Neuronal stem cell (in vitro differentiated cells): ENCODE measurements at regions not wholly inside any gene's neighbourhood (a gene's known extent, or its start where the extent isn't known, plus 50 kb on each side); places are given as distances from the start of the nearest gene placed in this dataset.

ENCODE experiments used
- DNase-seq: peaks from one replicate; pipeline ENCODE4 v3.0.0-alpha.2; 2013; ENCODE audit warnings: low spot score
- H2AFZ ChIP-seq: one replicate; pipeline ENCODE4 v1.6.1; 2013; ENCODE audit warnings: mild to moderate bottlenecking, low read length, inconsistent platforms
- H2AK5ac ChIP-seq: 2 replicates; pipeline ENCODE4 v1.6.1; 2013; ENCODE audit warnings: low read depth, mild to moderate bottlenecking, inconsistent platforms, low read length, moderate library complexity, mixed read lengths
- H2BK120ac ChIP-seq: 2 replicates; pipeline ENCODE4 v1.6.1; 2013; ENCODE audit warnings: low read depth, mild to moderate bottlenecking, inconsistent platforms, low read length, moderate library complexity, mixed read lengths
- H2BK12ac ChIP-seq: one replicate; pipeline ENCODE4 v1.6.1; 2013; ENCODE audit warnings: low read length, inconsistent platforms
- H2BK15ac ChIP-seq: 2 replicates; pipeline ENCODE4 v1.6.1; 2013; ENCODE audit warnings: mild to moderate bottlenecking, low read length, inconsistent platforms, mixed read lengths
- H2BK5ac ChIP-seq: one replicate; pipeline ENCODE4 v1.6.1; 2013; ENCODE audit warnings: inconsistent platforms, mild to moderate bottlenecking, low read length, moderate library complexity
- H3K14ac ChIP-seq: one replicate; pipeline ENCODE4 v1.6.1; 2013; ENCODE audit warnings: low read length, inconsistent platforms
- H3K18ac ChIP-seq: 2 replicates; pipeline ENCODE4 v1.6.1; 2013; ENCODE audit warnings: low read length, inconsistent platforms
- H3K23ac ChIP-seq: 2 replicates; pipeline ENCODE4 v1.6.1; 2013; ENCODE audit warnings: low read depth, mild to moderate bottlenecking, mixed read lengths, low read length, inconsistent platforms; ENCODE audit not compliant: poor library complexity
- H3K27ac ChIP-seq: replicated peaks from 3 replicates; pipeline ENCODE4 v1.5.1; 2013; ENCODE audit warnings: low read length, inconsistent platforms
- H3K27me3 ChIP-seq, 3 experiments: 2 replicates each; pipeline ENCODE4 v1.6.1; 2013; ENCODE audit warnings: low read length in 3 of 3, mild to moderate bottlenecking in 2 of 3, inconsistent platforms in 1 of 3, low read depth in 1 of 3, mixed read lengths in 1 of 3, moderate library complexity in 1 of 3; ENCODE audit not compliant: control insufficient read depth in 3 of 3, insufficient read depth in 3 of 3
- H3K36me3 ChIP-seq, 2 donors: replicated peaks in 1 of 2; 2 replicates each; pipeline ENCODE4 v1.6.1; 2013; ENCODE audit warnings: low read length in 2 of 2; ENCODE audit not compliant: control insufficient read depth in 2 of 2, insufficient read depth in 2 of 2
- H3K4ac ChIP-seq: 2 replicates; pipeline ENCODE4 v1.6.1; 2013; ENCODE audit warnings: inconsistent platforms, mild to moderate bottlenecking, low read length, moderate library complexity
- H3K4me1 ChIP-seq, 2 donors: 1 replicate in 1 of 2; 2 replicates in 1 of 2; pipeline ENCODE4 v1.6.1; 2013; ENCODE audit warnings: low read length in 2 of 2, low read depth in 1 of 2; ENCODE audit not compliant: control insufficient read depth in 2 of 2, insufficient read depth in 1 of 2
- H3K4me2 ChIP-seq: one replicate; pipeline ENCODE4 v1.6.1; 2013; ENCODE audit warnings: mild to moderate bottlenecking, low read length, inconsistent platforms; ENCODE audit not compliant: insufficient read depth, poor library complexity, severe bottlenecking
- H3K4me3 ChIP-seq, 2 donors: 2 replicates each; pipeline ENCODE4 v1.5.1; 2013; ENCODE audit warnings: low read length in 2 of 2, mild to moderate bottlenecking in 2 of 2, inconsistent platforms in 1 of 2, moderate library complexity in 1 of 2
- H3K79me1 ChIP-seq: one replicate; pipeline ENCODE4 v1.6.1; 2013; ENCODE audit warnings: low read depth, mild to moderate bottlenecking, inconsistent platforms, low read length, moderate library complexity
- H3K9ac ChIP-seq: one replicate; pipeline ENCODE4 v1.6.1; 2013; ENCODE audit warnings: mild to moderate bottlenecking, low read depth, low read length, inconsistent platforms; ENCODE audit not compliant: poor library complexity
- H3K9me3 ChIP-seq, 2 donors: replicated peaks in 1 of 2; 2 replicates each; pipeline versions ENCODE3 to v1.6.1; 2013; ENCODE audit warnings: low read length in 2 of 2, mild to moderate bottlenecking in 2 of 2, inconsistent platforms in 1 of 2, low read depth in 1 of 2, mixed read lengths in 1 of 2, moderate library complexity in 1 of 2; ENCODE audit not compliant: control insufficient read depth in 2 of 2, insufficient read depth in 1 of 2
- H4K8ac ChIP-seq: one replicate; pipeline ENCODE4 v1.6.1; 2013; ENCODE audit warnings: low read depth, mild to moderate bottlenecking, inconsistent platforms, low read length, moderate library complexity
- H4K91ac ChIP-seq: one replicate; pipeline ENCODE4 v1.6.1; 2013; ENCODE audit warnings: low read length, low read depth, mild to moderate bottlenecking, inconsistent platforms; ENCODE audit not compliant: poor library complexity
- WGBS, 2 donors: extraction: QIAGEN DNeasy Blood & Tissue Kit; methylation state at CpG; one replicate each; pipeline ENCODE4 v1.1.7; 2013; ENCODE audit warnings: missing lambda C conversion rate in 2 of 2, mixed read lengths in 1 of 2; ENCODE audit not compliant: insufficient read length in 2 of 2, insufficient replicate concordance in 1 of 2; ENCODE audit errors: extremely low coverage in 2 of 2; 5-methylcytosine and 5-hydroxymethylcytosine counted together

- Histone ChIP-seq H3K23ac (no peak overlapping the region), H3K9ac (peak overlapping the region; percentile 6), H4K8ac (no peak overlapping the region), H2BK15ac (no peak overlapping the region), H3K79me1 (no peaks in the 10 kb centered on the region), H4K91ac (no peak overlapping the region), H2BK120ac (no peak overlapping the region), H3K27me3 (no peaks in the 10 kb centered on the region), H3K9me3 (no peaks in the 10 kb centered on the region), H2AK5ac (peak overlapping the region; percentile 22), H2AFZ (no peak overlapping the region), H3K4me1 (peaks cover 0 to 4% of the 10 kb centered on the region in 2 donors), H3K18ac (peak overlapping the region; percentile 49), H3K36me3 (no peaks in the 10 kb centered on the region), H3K4ac (no peak overlapping the region), H2BK12ac (no peak overlapping the region), H3K4me3 (no peak overlapping the region), H3K4me2 (no peak overlapping the region), H2BK5ac (no peak overlapping the region), H3K27ac (no peak overlapping the region), H3K14ac (no peak overlapping the region)
- WGBS, 2 donors, result no CpG with 5 or more reads among the region's 4 CpGs
- no peak for DNase-seq
Measured at GRCh38 chr5:56527174-56527573, 288.2 kb upstream of the MAP3K1 start.

GRCh38 chr5:56525113-56525512 is 290.2 kb upstream of the MAP3K1 start:
- H4K8ac ChIP-seq, result no peak overlapping the region
- WGBS, 2 donors, result no CpG with 5 or more reads among the region's 3 CpGs

GRCh38 chr5:56523790-56524575 is 290.9 kb upstream of the ANKRD55 start:
- Histone ChIP-seq H4K91ac (no peak overlapping the region), H3K4me2 (no peak overlapping the region), H4K8ac (no peak overlapping the region), H3K23ac (no peak overlapping the region), H3K9me3 (no peaks in the 10 kb centered on the region), H2BK15ac (no peak overlapping the region), H2AFZ (no peak overlapping the region), H2BK5ac (no peak overlapping the region), H3K18ac (no peak overlapping the region), H3K4me3 (no peak overlapping the region), H3K14ac (no peak overlapping the region), H3K9ac (no peak overlapping the region), H3K4me1 (peaks cover 0 to 4% of the 10 kb centered on the region in 2 donors), H2AK5ac (no peak overlapping the region), H2BK120ac (no peak overlapping the region), H2BK12ac (no peak overlapping the region), H3K4ac (no peak overlapping the region), H3K36me3 (no peaks in the 10 kb centered on the region), H3K79me1 (no peaks in the 10 kb centered on the region), H3K27ac (no peak overlapping the region), H3K27me3 (no peaks in the 10 kb centered on the region)
- no peak for DNase-seq
- no CpG with 5 or more reads among the region's 6 CpGs for WGBS, 2 donors

More at GRCh38 chr5:56525113-56525512, 290.2 kb upstream of the MAP3K1 start:
- Histone ChIP-seq H4K91ac (no peak overlapping the region), H3K4me2 (no peak overlapping the region), H3K27me3 (no peaks in the 10 kb centered on the region), H3K23ac (no peak overlapping the region), H3K79me1 (no peaks in the 10 kb centered on the region), H3K9ac (no peak overlapping the region), H2AK5ac (no peak overlapping the region), H2AFZ (no peak overlapping the region), H2BK120ac (no peak overlapping the region), H3K4ac (no peak overlapping the region), H2BK5ac (no peak overlapping the region), H3K14ac (no peak overlapping the region), H3K4me3 (no peak overlapping the region), H2BK15ac (no peak overlapping the region), H3K4me1 (peaks cover 0 to 4% of the 10 kb centered on the region in 2 donors), H3K36me3 (no peaks in the 10 kb centered on the region), H3K18ac (no peak overlapping the region), H3K9me3 (no peaks in the 10 kb centered on the region), H3K27ac (no peak overlapping the region), H2BK12ac (no peak overlapping the region)
- DNase-seq, result no peak

GRCh38 chr5:56522960-56523359 is 289.8 kb upstream of the ANKRD55 start:
- Histone ChIP-seq H2BK15ac (no peak overlapping the region), H2AFZ (no peak overlapping the region), H3K9me3 (no peaks in the 10 kb centered on the region), H3K4me2 (no peak overlapping the region), H4K8ac (no peak overlapping the region), H3K14ac (no peak overlapping the region), H3K79me1 (no peaks in the 10 kb centered on the region), H3K4ac (no peak overlapping the region), H4K91ac (no peak overlapping the region), H2AK5ac (no peak overlapping the region), H3K27me3 (no peaks in the 10 kb centered on the region), H3K23ac (no peak overlapping the region), H2BK120ac (no peak overlapping the region), H3K4me1 (peaks cover 0 to 4% of the 10 kb centered on the region in 2 donors), H3K27ac (no peak overlapping the region), H3K36me3 (no peaks in the 10 kb centered on the region), H3K4me3 (no peak overlapping the region), H2BK5ac (no peak overlapping the region), H3K18ac (no peak overlapping the region), H2BK12ac (no peak overlapping the region), H3K9ac (no peak overlapping the region)
- no peak for DNase-seq
- WGBS, 2 donors, result no CpG with 5 or more reads among the region's 1 CpG
